ENCODE measurements at regions not wholly inside any gene's neighbourhood (a gene's known extent, or its start where the extent isn't known, plus 50 kb on each side); places are given as distances from the start of the nearest gene placed in this dataset.

- Histone ChIP-seq H3K9ac (ENCODE audit: low read depth, low read length) (no peak overlapping the region), H3K14ac (replicated peaks; ENCODE audit: low read depth, low read length) (no peak overlapping the region), H4K8ac (ENCODE audit: low read depth in 2 of 2, low read length in 2 of 2) (no peak overlapping the region), H3K4me3 (ENCODE audit: insufficient read depth, low read depth, low read length) (no peak overlapping the region), H2AK9ac (replicated peaks; ENCODE audit: low read depth, low read length, poor library complexity) (no peak overlapping the region), H2BK5ac (ENCODE audit: low read depth, low read length, poor library complexity, severe bottlenecking) (no peak overlapping the region), H3K4ac (ENCODE audit: low read depth, low read length) (no peak overlapping the region), H3K56ac (ENCODE audit: extremely low read depth, insufficient read depth, low read length) (no peak overlapping the region), H3K27me3 (ENCODE audit: control insufficient read depth, insufficient read depth, low read length) (no peaks in the 10 kb centered on the region), H3K18ac (ENCODE audit: low read depth, low read length) (no peak overlapping the region), H2AFZ (replicated peaks; ENCODE audit: low read length, poor library complexity) (no peak overlapping the region), H4K5ac (ENCODE audit: low read depth, low read length) (no peak overlapping the region), H2BK120ac (ENCODE audit: low read depth, low read length) (no peak overlapping the region), H3K4me1 (ENCODE audit: control insufficient read depth, insufficient read depth, low read length) (no peaks in the 10 kb centered on the region), H2AK5ac (ENCODE audit: low read depth, low read length) (no peak overlapping the region), H4K91ac (ENCODE audit: insufficient read depth, low read depth, low read length) (no peak overlapping the region), H3K4me2 (ENCODE audit: low read depth, low read length) (no peak overlapping the region), H4K20me1 (ENCODE audit: insufficient read depth, low read length) (no peaks in the 10 kb centered on the region), H2BK20ac (ENCODE audit: low read depth, low read length) (no peak overlapping the region), H3K36me3 (ENCODE audit: control insufficient read depth, insufficient read depth, low read length) (no peaks in the 10 kb centered on the region), H3K23ac (ENCODE audit: low read depth, low read length) (no peak overlapping the region), H3K9me1 (ENCODE audit: insufficient read depth, low read length) (no peaks in the 10 kb centered on the region), H2BK15ac (ENCODE audit: low read depth, low read length) (no peak overlapping the region), H3K9me3 (ENCODE audit: control insufficient read depth, insufficient read depth, low read length) (no peaks in the 10 kb centered on the region), H3K79me1 (ENCODE audit: low read depth in 1 of 2, low read length in 2 of 2) (no peaks in the 10 kb centered on the region), H3K27ac (ENCODE audit: insufficient read depth, low read length) (no peak overlapping the region)
- no CpG with 5 or more reads among the region's 1 CpG for WGBS, 2 experiments (ENCODE audit: extremely low coverage in 2 of 2, insufficient read length in 1 of 2)
- ChIA-PET CTCF (no interaction called here), POLR2A (ENCODE audit: unreplicated experiment) (no interaction called here)
- BruUV-seq (replicated peaks) = no TSS peak
- no peak for ATAC-seq (ENCODE audit: low read depth)
- in situ Hi-C loops (cut with MboI; ENCODE audit: low sequenced_read_pairs) (no loop called here), intact Hi-C loops (cut with micrococcal nuclease) (no loop called here), dilution Hi-C loops (cut with HindIII; ENCODE audit: low sequenced_read_pairs, unreplicated experiment) (no loop called here)
- TF ChIP-seq MAFK (IDR thresholded peaks at IDR 0.05; ENCODE audit: low read depth, low read length) (0 out of 2 replicates have a peak, but pooled peaks have one; percentile 17), MAZ (IDR thresholded peaks at IDR 0.05; ENCODE audit: borderline replicate concordance, low read depth, low read length) (no peak)
- no peak for DNase-seq
Measured at GRCh38 chr2:161557538-161557937, 66.7 kb upstream of the SLC4A10 start.
